Duodenal mucosa (tissue), 2 donors: ENCODE measurements at regions not wholly inside any gene's neighbourhood (a gene's known extent, or its start where the extent isn't known, plus 50 kb on each side); places are given as distances from the start of the nearest gene placed in this dataset.
"Not testable (repeated sequence)": the region's sequence is repeated elsewhere in the genome, so short reads cannot be mapped to it uniquely, and the experiment has no call there.

Source experiments
- H3K27ac ChIP-seq: one replicate; pipeline ENCODE4 v1.7.0; 2013; ENCODE audit warnings: low read depth, low read length
- H3K27me3 ChIP-seq, 2 donors: one replicate each; pipeline ENCODE4 v1.7.0; 2013; ENCODE audit warnings: low read length in 2 of 2, control low read depth in 1 of 2; ENCODE audit not compliant: insufficient read depth in 2 of 2, control insufficient read depth in 1 of 2
- H3K36me3 ChIP-seq, 2 donors: one replicate each; pipeline ENCODE4 v1.7.0; 2013; ENCODE audit warnings: low read length in 2 of 2, control low read depth in 1 of 2; ENCODE audit not compliant: insufficient read depth in 2 of 2, control insufficient read depth in 1 of 2
- H3K4me1 ChIP-seq, 2 donors: one replicate each; pipeline ENCODE4 v1.7.0; 2013; ENCODE audit warnings: low read length in 2 of 2, control low read depth in 1 of 2; ENCODE audit not compliant: insufficient read depth in 2 of 2, control insufficient read depth in 1 of 2
- H3K4me3 ChIP-seq, 2 donors: one replicate each; pipeline ENCODE4 v1.7.0; 2013; ENCODE audit warnings: low read length in 2 of 2, low read depth in 1 of 2
- H3K9ac ChIP-seq, 2 donors: one replicate each; pipeline ENCODE4 v1.7.0; 2013; ENCODE audit warnings: low read length in 2 of 2, low read depth in 1 of 2
- H3K9me3 ChIP-seq, 2 donors: one replicate each; pipeline ENCODE4 v1.7.0; 2013; ENCODE audit warnings: low read length in 2 of 2, control low read depth in 1 of 2; ENCODE audit not compliant: control insufficient read depth in 1 of 2

GRCh38 chr1:121594096-121594495 is 409.3 kb downstream of the SRGAP2C start:
- H3K9me3 ChIP-seq = no peaks in the 10 kb centered on the region
- no peaks in the 10 kb centered on the region for H3K36me3 ChIP-seq
- H3K27ac ChIP-seq = no peak overlapping the region
- H3K9ac ChIP-seq = no peak overlapping the region
- H3K27me3 ChIP-seq = no peaks in the 10 kb centered on the region
- no peaks in the 10 kb centered on the region for H3K4me1 ChIP-seq
- no peak overlapping the region for H3K4me3 ChIP-seq

- Histone ChIP-seq H3K27ac (no peak overlapping the region), H3K4me1 (no peaks in the 10 kb centered on the region), H3K9me3 (no peaks in the 10 kb centered on the region), H3K4me3 (no peak overlapping the region), H3K36me3 (no peaks in the 10 kb centered on the region), H3K27me3 (no peaks in the 10 kb centered on the region), H3K9ac (no peak overlapping the region)
These were observed 410.3 kb downstream of the SRGAP2C start for GRCh38 chr1:121595089-121595488.

- H3K4me1 ChIP-seq, H3K36me3 ChIP-seq, H3K4me3 ChIP-seq, H3K9ac ChIP-seq, H3K9me3 ChIP-seq, H3K27me3 ChIP-seq, H3K27ac ChIP-seq: not testable (repeated sequence)
These were observed 420.2 kb downstream of the SRGAP2C start for GRCh38 chr1:121604843-121605444.

GRCh38 chr1:121607499-121607898 is 422.7 kb downstream of the SRGAP2C start:
- H3K4me3 ChIP-seq, H3K4me1 ChIP-seq, H3K27ac ChIP-seq, H3K27me3 ChIP-seq, H3K36me3 ChIP-seq, H3K9me3 ChIP-seq, H3K9ac ChIP-seq: not testable (repeated sequence)
